22Rv1 (cell line): ENCODE measurements at regions not wholly inside any gene's neighbourhood (a gene's known extent, or its start where the extent isn't known, plus 50 kb on each side); places are given as distances from the start of the nearest gene placed in this dataset.

Source experiments
- H3K27ac ChIP-seq: fragments of 450-650 bp; 2 replicates; pipeline ENCODE4 v1.5.1; 2017
- ZFX ChIP-seq: fragments of 450-650 bp; IDR thresholded peaks from 2 replicates; pipeline ENCODE4 v1.6.1; 2017; ENCODE audit warnings: antibody characterized with exemption, borderline replicate concordance
- TF ChIP-seq, protein P1 (sequence below): fragments of 450-650 bp; IDR thresholded peaks from 2 replicates; pipeline ENCODE4 v1.5.1; 2017; ENCODE audit warnings: mild to moderate bottlenecking

DNA sequence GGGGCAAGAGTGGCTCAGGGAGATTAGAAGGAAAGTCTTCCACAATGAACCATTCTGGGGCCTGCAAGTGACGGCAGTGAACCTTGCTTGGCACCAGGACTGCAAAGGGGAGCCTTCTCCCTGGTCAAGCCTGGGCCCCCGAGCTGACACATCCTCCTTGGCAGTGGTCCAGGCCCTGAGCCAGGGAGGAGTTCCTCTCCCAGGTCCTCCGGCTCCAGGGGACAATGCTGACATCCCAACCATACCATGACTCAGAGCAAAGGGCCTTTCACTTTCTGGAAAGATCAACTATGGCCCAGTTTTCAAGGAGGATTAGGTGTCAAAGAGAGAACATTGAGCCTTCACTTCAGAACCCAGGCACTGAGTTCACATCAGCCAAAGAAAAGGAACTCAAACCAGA, 756.5 kb upstream of the TBX3 start:
- TF ChIP-seq, protein P1, sequence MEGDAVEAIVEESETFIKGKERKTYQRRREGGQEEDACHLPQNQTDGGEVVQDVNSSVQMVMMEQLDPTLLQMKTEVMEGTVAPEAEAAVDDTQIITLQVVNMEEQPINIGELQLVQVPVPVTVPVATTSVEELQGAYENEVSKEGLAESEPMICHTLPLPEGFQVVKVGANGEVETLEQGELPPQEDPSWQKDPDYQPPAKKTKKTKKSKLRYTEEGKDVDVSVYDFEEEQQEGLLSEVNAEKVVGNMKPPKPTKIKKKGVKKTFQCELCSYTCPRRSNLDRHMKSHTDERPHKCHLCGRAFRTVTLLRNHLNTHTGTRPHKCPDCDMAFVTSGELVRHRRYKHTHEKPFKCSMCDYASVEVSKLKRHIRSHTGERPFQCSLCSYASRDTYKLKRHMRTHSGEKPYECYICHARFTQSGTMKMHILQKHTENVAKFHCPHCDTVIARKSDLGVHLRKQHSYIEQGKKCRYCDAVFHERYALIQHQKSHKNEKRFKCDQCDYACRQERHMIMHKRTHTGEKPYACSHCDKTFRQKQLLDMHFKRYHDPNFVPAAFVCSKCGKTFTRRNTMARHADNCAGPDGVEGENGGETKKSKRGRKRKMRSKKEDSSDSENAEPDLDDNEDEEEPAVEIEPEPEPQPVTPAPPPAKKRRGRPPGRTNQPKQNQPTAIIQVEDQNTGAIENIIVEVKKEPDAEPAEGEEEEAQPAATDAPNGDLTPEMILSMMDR, result no peak
- no peak for TF ChIP-seq ZFX
- no peak overlapping the region for H3K27ac ChIP-seq

DNA sequence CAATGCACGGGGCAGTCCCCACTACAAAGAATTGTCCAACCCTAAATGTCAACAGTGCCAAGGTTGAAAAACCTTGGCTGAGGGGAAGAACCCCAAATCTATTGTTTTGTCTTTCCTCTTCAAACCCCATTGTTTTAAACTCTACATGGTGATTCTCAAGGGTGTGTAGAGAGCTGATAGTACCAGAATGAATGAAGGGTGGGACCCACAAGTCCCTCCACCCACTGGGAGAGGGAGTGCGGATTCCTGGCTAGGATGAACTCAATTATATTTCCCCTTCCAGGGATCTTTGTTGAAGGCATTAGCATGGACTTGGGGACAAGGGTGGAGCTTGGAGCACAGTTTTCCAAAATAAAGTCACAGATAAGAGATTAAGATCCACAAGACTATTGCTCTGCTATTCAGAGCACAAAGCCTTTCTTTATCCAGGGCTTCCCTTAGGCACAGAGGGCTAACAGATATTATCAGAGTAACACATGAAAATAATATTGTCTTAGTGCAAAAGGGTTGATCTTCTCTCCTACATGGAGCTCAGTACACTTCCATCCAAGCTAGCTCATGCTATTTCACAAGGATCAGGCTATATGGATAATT, 755.1 kb upstream of the TBX3 start:
- no peak for TF ChIP-seq ZFX
- TF ChIP-seq, protein P1, result no peak
- 0 out of 2 replicates have a peak overlapping the region, but pooled peaks have one; percentile 2 for H3K27ac ChIP-seq

DNA sequence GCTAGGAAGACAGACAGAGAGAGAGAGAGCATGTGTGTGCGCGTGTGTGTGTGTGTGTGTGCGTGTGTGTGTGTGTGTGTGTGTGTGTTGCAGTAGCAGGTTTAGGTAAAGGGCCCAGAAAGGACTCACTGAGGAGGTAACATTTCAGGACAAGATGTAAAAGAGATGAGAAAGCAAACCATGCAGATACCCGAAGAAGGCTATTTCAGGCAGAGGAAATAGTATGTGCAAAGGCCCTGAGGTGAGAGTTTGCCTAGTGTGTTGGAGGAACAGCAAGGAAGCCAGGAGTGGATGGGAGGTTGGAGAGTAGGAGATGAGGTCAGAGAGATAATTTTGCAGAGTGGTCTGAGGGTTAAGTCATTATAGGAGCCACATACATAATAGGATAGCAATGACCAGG, 754.3 kb upstream of the TBX3 start:
- no peak overlapping the region for H3K27ac ChIP-seq
- TF ChIP-seq, protein P1, result no peak
- no peak for TF ChIP-seq ZFX

DNA sequence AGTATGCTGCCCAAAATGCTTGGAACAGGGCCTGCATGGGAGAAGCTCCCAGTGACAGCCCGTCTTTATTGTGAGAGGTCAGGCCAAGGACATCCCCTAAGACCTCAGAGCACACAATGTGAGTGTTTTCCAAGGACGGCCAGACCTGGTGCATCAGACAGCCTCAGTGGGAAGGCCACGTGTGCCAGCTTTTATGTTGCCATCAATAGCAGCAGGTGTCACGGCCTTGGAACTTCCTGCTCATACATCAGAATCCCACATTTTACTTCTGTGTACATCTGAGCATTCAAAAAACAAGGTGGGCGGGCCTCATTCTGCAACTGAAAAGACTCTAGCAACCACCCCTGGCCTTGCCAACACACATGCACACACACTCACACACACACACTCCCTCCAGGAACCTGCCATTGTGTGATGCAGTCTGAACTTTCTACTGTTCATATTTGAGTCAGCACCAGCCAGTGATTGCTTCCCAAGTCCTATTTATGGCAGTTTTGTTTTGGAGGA, 753.1 kb upstream of the TBX3 start:
- TF ChIP-seq ZFX, result no peak
- TF ChIP-seq, protein P1, result no peak
- H3K27ac ChIP-seq, result no peak overlapping the region

DNA sequence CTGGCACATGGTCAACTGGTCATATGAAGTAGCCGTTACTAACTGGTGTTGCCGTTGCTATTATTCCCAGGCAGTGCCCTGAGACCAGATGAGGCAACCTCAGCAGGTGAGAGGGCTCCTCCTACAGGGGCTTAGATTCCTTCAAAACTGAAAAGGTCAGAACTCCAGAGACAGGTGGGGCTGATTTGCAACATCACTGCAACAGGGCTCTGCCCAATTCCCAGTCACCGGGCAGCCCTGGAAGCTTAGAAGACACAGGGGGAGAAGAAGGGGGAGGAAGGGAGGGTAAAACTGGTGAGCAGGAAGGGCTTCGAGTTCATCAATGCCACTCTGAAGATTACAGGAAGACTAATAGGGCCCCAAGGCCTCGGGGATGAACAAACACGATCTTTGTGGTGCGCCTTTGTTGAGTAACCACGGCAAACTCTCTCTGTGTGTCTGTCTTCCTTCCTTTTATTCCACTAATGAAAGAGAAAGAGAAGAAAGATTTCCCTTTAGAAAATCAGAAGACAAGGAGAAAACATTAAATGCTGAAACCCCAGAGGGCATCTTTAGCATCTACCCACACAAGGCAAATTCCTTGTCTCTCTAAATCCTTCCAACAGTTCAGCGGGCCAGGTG, 749.1 kb upstream of the TBX3 start:
- no peak overlapping the region for H3K27ac ChIP-seq
- no peak for TF ChIP-seq ZFX
- TF ChIP-seq, protein P1, result no peak

DNA sequence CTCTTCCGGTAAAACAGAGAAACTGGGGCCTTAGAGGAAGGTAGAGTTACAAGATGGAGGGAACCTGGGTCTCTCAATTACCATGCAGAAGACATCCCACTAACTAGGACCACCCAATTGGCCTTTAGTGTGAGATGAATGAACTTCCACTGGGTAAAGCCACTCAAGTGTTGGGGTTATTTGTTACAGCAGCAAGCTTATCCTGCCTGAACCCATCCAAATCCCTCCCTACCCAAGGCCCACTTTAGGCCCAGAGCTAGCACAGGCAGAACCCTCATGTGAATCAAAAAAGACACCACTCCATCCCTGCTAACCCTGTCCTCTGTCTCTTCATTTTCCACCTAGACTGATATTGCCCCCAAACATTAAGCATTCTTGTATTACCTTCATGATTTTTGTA, 746.7 kb upstream of the TBX3 start:
- no peak overlapping the region for H3K27ac ChIP-seq
- TF ChIP-seq ZFX, result no peak
- TF ChIP-seq, protein P1, result no peak

DNA sequence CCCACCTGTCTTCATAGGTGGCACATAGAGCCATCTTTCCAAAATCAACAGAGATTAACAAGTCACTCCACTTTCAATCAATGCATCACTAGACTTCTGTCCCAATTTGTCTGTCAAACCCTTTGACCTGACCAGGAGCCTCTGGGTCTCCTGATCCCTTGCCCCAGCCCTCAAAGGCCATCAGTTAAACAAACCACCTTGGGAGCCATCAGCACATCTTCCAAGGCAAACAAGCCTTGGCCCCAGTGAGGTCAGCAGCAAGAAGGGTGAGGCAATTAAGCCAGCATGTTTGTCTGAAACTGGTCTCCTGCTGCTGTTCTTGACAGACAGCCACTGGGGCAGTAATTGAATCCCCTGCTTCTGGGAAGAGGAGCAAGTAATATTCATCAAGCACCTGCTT, 742.8 kb upstream of the TBX3 start:
- H3K27ac ChIP-seq, result no peak overlapping the region
- TF ChIP-seq, protein P1, result no peak
- no peak for TF ChIP-seq ZFX
